H9 (cell line): ENCODE measurements at regions not wholly inside any gene's neighbourhood (a gene's known extent, or its start where the extent isn't known, plus 50 kb on each side); places are given as distances from the start of the nearest gene placed in this dataset.

Experiments
- DNase-seq: peaks from one replicate; pipeline ENCODE4 v3.0.0-alpha.2; 2017
- H2AFZ ChIP-seq: one replicate; pipeline ENCODE4 v1.6.1; 2013; ENCODE audit warnings: mild to moderate bottlenecking, low read length, control low read depth, moderate library complexity
- H2AK5ac ChIP-seq: 2 replicates; pipeline ENCODE4 v1.6.1; 2013; ENCODE audit warnings: low read length, control low read depth, mixed read lengths; ENCODE audit not compliant: insufficient read length
- H2BK120ac ChIP-seq: one replicate; pipeline ENCODE4 v1.6.1; 2013; ENCODE audit warnings: low read depth, mild to moderate bottlenecking, low read length, control low read depth, inconsistent platforms; ENCODE audit not compliant: poor library complexity, severe bottlenecking
- H2BK12ac ChIP-seq: 2 replicates; pipeline ENCODE4 v1.6.1; 2013; ENCODE audit warnings: low read length, control low read depth, mixed read lengths, low read depth; ENCODE audit not compliant: insufficient read length
- H2BK15ac ChIP-seq: 2 replicates; pipeline ENCODE4 v1.6.1; 2013; ENCODE audit warnings: low read depth, low read length, control low read depth
- H2BK20ac ChIP-seq: one replicate; pipeline ENCODE4 v1.6.1; 2013; ENCODE audit warnings: low read depth, mild to moderate bottlenecking, low read length, control low read depth, inconsistent platforms; ENCODE audit not compliant: poor library complexity, severe bottlenecking
- H2BK5ac ChIP-seq: 2 replicates; pipeline ENCODE4 v1.6.1; 2013; ENCODE audit warnings: low read length, control low read depth, mixed read lengths; ENCODE audit not compliant: insufficient read length
- H3K14ac ChIP-seq: 2 replicates; pipeline ENCODE4 v1.6.1; 2013; ENCODE audit warnings: low read length, control low read depth; ENCODE audit not compliant: insufficient read depth
- H3K18ac ChIP-seq: 2 replicates; pipeline ENCODE4 v1.6.1; 2013; ENCODE audit warnings: low read depth, mild to moderate bottlenecking, mixed read lengths, low read length, control low read depth; ENCODE audit not compliant: insufficient read length
- H3K23ac ChIP-seq: 2 replicates; pipeline ENCODE4 v1.6.1; 2013; ENCODE audit warnings: low read length, control low read depth, mixed read lengths, low read depth; ENCODE audit not compliant: insufficient read length
- H3K23me2 ChIP-seq: 2 replicates; pipeline ENCODE4 v1.6.1; 2013; ENCODE audit warnings: low read depth, mild to moderate bottlenecking, mixed read lengths, low read length, control low read depth; ENCODE audit not compliant: insufficient read length, poor library complexity, severe bottlenecking
- H3K27ac ChIP-seq: 2 replicates; pipeline ENCODE4 v1.5.1; 2013; ENCODE audit warnings: low read length, control low read depth, mixed read lengths, low read depth; ENCODE audit not compliant: insufficient read length
- H3K27me3 ChIP-seq: 2 replicates; pipeline ENCODE4 v1.6.1; 2013; ENCODE audit warnings: low read length, control low read depth, inconsistent platforms; ENCODE audit not compliant: insufficient read depth
- H3K4ac ChIP-seq: 2 replicates; pipeline ENCODE4 v1.6.1; 2013; ENCODE audit warnings: low read depth, mild to moderate bottlenecking, control low read depth, inconsistent platforms, low read length, moderate library complexity
- H3K4me1 ChIP-seq: 2 replicates; pipeline ENCODE4 v1.6.1; 2013; ENCODE audit warnings: low read length, control low read depth, inconsistent platforms; ENCODE audit not compliant: insufficient read depth
- H3K4me2 ChIP-seq: 2 replicates; pipeline ENCODE4 v1.6.1; 2013; ENCODE audit warnings: low read length, control low read depth, mixed read lengths; ENCODE audit not compliant: insufficient read length, insufficient read depth
- H3K56ac ChIP-seq: 2 replicates; pipeline ENCODE4 v1.6.1; 2013; ENCODE audit warnings: low read depth, mild to moderate bottlenecking, mixed read lengths, low read length, control low read depth; ENCODE audit not compliant: insufficient read length
- H3K79me1 ChIP-seq: 2 replicates; pipeline ENCODE4 v1.6.1; 2013; ENCODE audit warnings: low read depth, mild to moderate bottlenecking, moderate library complexity, low read length, control low read depth, inconsistent platforms; ENCODE audit not compliant: insufficient read depth, poor library complexity, severe bottlenecking
- H3K79me2 ChIP-seq: 2 replicates; pipeline ENCODE4 v1.6.1; 2013; ENCODE audit warnings: low read length, control low read depth, inconsistent platforms; ENCODE audit not compliant: insufficient read depth
- H3K9ac ChIP-seq: 2 replicates; pipeline ENCODE4 v1.6.1; 2013; ENCODE audit warnings: low read length, control low read depth, mixed read lengths; ENCODE audit not compliant: insufficient read length; ENCODE audit errors: extremely low read depth
- H3K9me3 ChIP-seq: one replicate; pipeline ENCODE4 v1.6.1; 2013; ENCODE audit warnings: low read depth, low read length, inconsistent platforms; ENCODE audit not compliant: control insufficient read depth
- H3T11ph ChIP-seq: one replicate; pipeline ENCODE4 v1.6.1; 2013; ENCODE audit warnings: mild to moderate bottlenecking, low read length, control low read depth, inconsistent platforms
- H4K20me1 ChIP-seq: one replicate; pipeline ENCODE4 v1.6.1; 2013; ENCODE audit not compliant: control insufficient read depth, insufficient read length, insufficient read depth
- H4K5ac ChIP-seq: 2 replicates; pipeline ENCODE4 v1.6.1; 2013; ENCODE audit warnings: low read depth, mild to moderate bottlenecking, mixed read lengths, low read length, control low read depth; ENCODE audit not compliant: insufficient read length
- H4K8ac ChIP-seq: replicated peaks from 2 replicates; pipeline ENCODE4 v1.6.1; 2013; ENCODE audit warnings: low read length, control low read depth, mixed read lengths, low read depth; ENCODE audit not compliant: insufficient read length
- H4K91ac ChIP-seq: 2 replicates; pipeline ENCODE4 v1.6.1; 2013; ENCODE audit warnings: low read depth, mild to moderate bottlenecking, moderate library complexity, mixed read lengths, low read length, control low read depth; ENCODE audit not compliant: insufficient read length
- H3K27ac Mint-ChIP-seq, 3 experiments: 2 replicates in 2 of 3; 3 replicates in 1 of 3; pipeline ENCODE4 v1.8.0; 2020 to 2021; ENCODE audit warnings: mixed read lengths in 3 of 3, mild to moderate bottlenecking in 1 of 3, moderate library complexity in 1 of 3
- H3K27me3 Mint-ChIP-seq: 2 replicates; pipeline ENCODE4 v1.8.0; 2021; ENCODE audit warnings: low read depth, mild to moderate bottlenecking, moderate library complexity, mixed read lengths
- H3K36me3 Mint-ChIP-seq, 3 experiments: 2 replicates in 2 of 3; 3 replicates in 1 of 3; pipeline ENCODE4 v1.8.0; 2020 to 2021; ENCODE audit warnings: low read depth in 3 of 3, mixed read lengths in 3 of 3; ENCODE audit not compliant: insufficient read depth in 1 of 3
- H3K4me1 Mint-ChIP-seq, 2 experiments: 2 replicates each; pipeline ENCODE4 v1.8.0; 2020; ENCODE audit warnings: mixed read lengths in 2 of 2
- H3K4me3 Mint-ChIP-seq, 2 experiments: 2 replicates in 1 of 2; 3 replicates in 1 of 2; pipeline ENCODE4 v1.8.0; 2020 to 2021; ENCODE audit warnings: mild to moderate bottlenecking in 2 of 2, mixed read lengths in 2 of 2, moderate library complexity in 1 of 2
- H3K9me3 Mint-ChIP-seq, 2 experiments: 2 replicates in 1 of 2; 3 replicates in 1 of 2; pipeline ENCODE4 v1.8.0; 2020; ENCODE audit warnings: mild to moderate bottlenecking in 2 of 2, mixed read lengths in 2 of 2, moderate library complexity in 1 of 2
- CTCF ChIP-seq: fragments of 200-600 bp; sonication (generic); conservative IDR thresholded peaks from 3 replicates; pipeline ENCODE4 v1.8.0; 2021; ENCODE audit warnings: antibody characterized with exemption, mild to moderate bottlenecking
- whole genome bisulfite sequencing: extraction: QIAGEN DNeasy Blood & Tissue Kit; methylation state at CpG from one replicate; pipeline ENCODE4 v1.1.7; 2013; ENCODE audit warnings: missing lambda C conversion rate, low lambda C conversion rate, mixed read lengths; ENCODE audit not compliant: insufficient read length; ENCODE audit errors: extremely low coverage; 5-methylcytosine and 5-hydroxymethylcytosine counted together

DNA sequence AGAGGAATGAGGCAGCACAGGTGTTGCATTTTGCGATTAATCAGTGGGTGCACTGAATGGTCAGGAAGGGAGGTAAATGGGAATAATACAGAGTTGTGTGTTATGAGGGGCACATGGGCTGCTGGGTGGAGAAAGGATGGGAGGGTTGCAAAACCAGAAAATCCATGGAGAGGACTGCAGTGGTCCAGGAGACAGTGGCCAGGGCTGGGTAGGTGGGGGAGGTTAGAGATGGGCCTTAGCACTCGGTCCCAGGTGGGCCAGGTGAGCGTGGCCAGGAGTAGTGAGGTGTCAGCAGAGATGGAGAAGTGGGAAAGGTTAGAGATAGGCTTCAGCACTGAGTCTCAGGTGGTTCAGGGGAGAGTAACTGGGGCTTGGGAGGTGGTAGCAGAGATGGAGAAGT lies 399.1 kb upstream of the LARGE1 start:
- H3K4ac ChIP-seq = no peak overlapping the region
- DNase-seq = no peak
- no peak overlapping the region for H2BK120ac ChIP-seq
- H3K14ac ChIP-seq = no peak overlapping the region
- Mint-ChIP-seq H3K36me3 (peaks cover 8 to 15% (median 11%) of the 10 kb centered on the region in 3 experiments), H3K4me3 (no peak overlapping the region), H3K4me1 (no peaks in the 10 kb centered on the region), H3K27ac (peak overlapping the region in 1 of 3 experiments; percentile 13; a peak in 1 of 7 replicates), H3K9me3 (peaks cover 23 to 35% of the 10 kb centered on the region in 2 experiments), H3K27me3 (peaks cover 30% of the 10 kb centered on the region)
- H4K91ac ChIP-seq = no peak overlapping the region
- H3K23ac ChIP-seq = no peak overlapping the region
- H4K5ac ChIP-seq = no peak overlapping the region
- H3K27ac ChIP-seq = no peak overlapping the region
- H3K23me2 ChIP-seq = no peaks in the 10 kb centered on the region
- no peaks in the 10 kb centered on the region for H3K4me1 ChIP-seq
- no peak overlapping the region for H3K4me2 ChIP-seq
- no peak overlapping the region for H3K18ac ChIP-seq
- no peak overlapping the region for H2AK5ac ChIP-seq
- H2BK12ac ChIP-seq = no peak overlapping the region
- peaks cover 5% of the 10 kb centered on the region for H3K9me3 ChIP-seq
- no peak overlapping the region for H2BK15ac ChIP-seq
- no peaks in the 10 kb centered on the region for H3K79me2 ChIP-seq
- no peak overlapping the region for H3T11ph ChIP-seq
- no peak overlapping the region for H3K9ac ChIP-seq
- TF ChIP-seq CTCF = no peak
- no peak overlapping the region for H2BK5ac ChIP-seq
- H2BK20ac ChIP-seq = no peak overlapping the region
- no peak overlapping the region for H4K8ac ChIP-seq
- no CpG with 5 or more reads among the region's 3 CpGs for WGBS
- H3K27me3 ChIP-seq = no peaks in the 10 kb centered on the region
- no peaks in the 10 kb centered on the region for H3K79me1 ChIP-seq
- no peaks in the 10 kb centered on the region for H4K20me1 ChIP-seq
- H3K56ac ChIP-seq = no peak overlapping the region
- H2AFZ ChIP-seq = no peak overlapping the region
